ACHN (cell line): ENCODE measurements at regions not wholly inside any gene's neighbourhood (a gene's known extent, or its start where the extent isn't known, plus 50 kb on each side); places are given as distances from the start of the nearest gene placed in this dataset.
"Not testable (repeated sequence)": the region's sequence is repeated elsewhere in the genome, so short reads cannot be mapped to it uniquely, and the experiment has no call there.

Experiments used
- DNase-seq: peaks from one replicate; pipeline ENCODE4 v3.0.0-alpha.2; 2015
- in situ Hi-C: cut with HindIII; loops from 2 replicates; pipeline ENCODE4 v1.10.0; 2017; ENCODE audit warnings: low sequenced_read_pairs, low pct_ligation_motif_present, low pct_unique_long_range_greater_than_20kb

GRCh38 chr5:138636398-138636944 is 61.3 kb upstream of the HSPA9 start:
- in situ Hi-C loops = no loop called here
- DNase-seq = no peak

- in situ Hi-C loops = no loop called here
- DNase-seq = no peak
Observed at GRCh38 chr5:138635708-138636107, 60.5 kb upstream of the HSPA9 start.

GRCh38 chr5:138635265-138635664 is 60.1 kb upstream of the HSPA9 start:
- in situ Hi-C loops = no loop called here
- DNase-seq = no peak

GRCh38 chr5:138634804-138635203 is 59.6 kb upstream of the HSPA9 start:
- in situ Hi-C loops, DNase-seq: not testable (repeated sequence)

GRCh38 chr5:138632900-138633489 is 57.8 kb upstream of the HSPA9 start:
- in situ Hi-C loops = no loop called here
- peak; percentile 37 for DNase-seq

GRCh38 chr5:138631096-138631928 is 56.1 kb upstream of the HSPA9 start:
- no peak for DNase-seq
- in situ Hi-C loops = no loop called here

- in situ Hi-C loops = no loop called here
Observed at GRCh38 chr5:138629392-138629791, 54.2 kb upstream of the HSPA9 start.

GRCh38 chr5:138626333-138626944 is 51.2 kb upstream of the HSPA9 start:
- no peak for DNase-seq
- in situ Hi-C loops = no loop called here

More at GRCh38 chr5:138629392-138629791, 54.2 kb upstream of the HSPA9 start:
- DNase-seq = no peak

GRCh38 chr5:138625134-138625533 is 49.9 kb upstream of the HSPA9 start:
- in situ Hi-C loops = no loop called here
- DNase-seq = no peak
